ENCODE measurements at regions not wholly inside any gene's neighbourhood (a gene's known extent, or its start where the extent isn't known, plus 50 kb on each side); places are given as distances from the start of the nearest gene placed in this dataset.

GRCh38 chr3:105997466-105997799 is 128.6 kb upstream of the CBLB start:
- H3F3A ChIP-seq (replicated peaks; ENCODE audit: insufficient read depth), result peaks cover 14% of the 10 kb centered on the region
- ChIA-PET POLR2A (no interaction called here), CTCF (no interaction called here)
- no peaks in the 10 kb centered on the region for H3K9me2 ChIP-seq
- no peaks in the 10 kb centered on the region for H3K9me3 ChIP-seq
- TF ChIP-seq TEAD4 (IDR thresholded peaks at IDR 0.05; ENCODE audit: borderline replicate concordance, insufficient read depth), result no peak
- no peaks in the 10 kb centered on the region for H3K4me1 ChIP-seq (ENCODE audit: control insufficient read depth in 1 of 2, insufficient read depth in 2 of 2, low read depth in 1 of 2, low read length in 1 of 2)
- peak overlapping the region; percentile 64 for H3K4me2 ChIP-seq
- H3K36me3 ChIP-seq (replicated peaks in 1 of 2; ENCODE audit: control insufficient read depth in 1 of 2, insufficient read depth in 2 of 2, low read length in 1 of 2), result no peaks in the 10 kb centered on the region
- no peak overlapping the region for H2AFZ ChIP-seq (ENCODE audit: low read depth)
- no peaks in the 10 kb centered on the region for H4K20me1 ChIP-seq (ENCODE audit: insufficient read depth)
- DNase-seq, result no peak
- peak overlapping the region in 1 of 2 experiments; percentile 92; a peak in 2 of 4 replicates for H3K27ac ChIP-seq (ENCODE audit: low read depth in 2 of 2, low read length in 1 of 2)
- no peak overlapping the region for H3K4me3 ChIP-seq (ENCODE audit: low read depth in 2 of 2, low read length in 1 of 2)
- no peaks in the 10 kb centered on the region for H3K79me2 ChIP-seq (ENCODE audit: insufficient read depth)
- no peak overlapping the region for H3K9ac ChIP-seq
- no CpG with 5 or more reads among the region's 1 CpG for WGBS (ENCODE audit: low lambda C conversion rate)
- H3K27me3 ChIP-seq (ENCODE audit: insufficient read depth), result no peaks in the 10 kb centered on the region

- no peaks in the 10 kb centered on the region for H3K4me1 ChIP-seq (ENCODE audit: control insufficient read depth in 1 of 2, insufficient read depth in 2 of 2, low read depth in 1 of 2, low read length in 1 of 2)
- H4K20me1 ChIP-seq (ENCODE audit: insufficient read depth), result no peaks in the 10 kb centered on the region
- H3K4me2 ChIP-seq, result peak overlapping the region; percentile 64
- no peaks in the 10 kb centered on the region for H3K27me3 ChIP-seq (ENCODE audit: insufficient read depth)
- H3K9ac ChIP-seq, result peak overlapping the region; percentile 59; the same call in 1 of the 2 replicates
- no peaks in the 10 kb centered on the region for H3K36me3 ChIP-seq (replicated peaks in 1 of 2; ENCODE audit: control insufficient read depth in 1 of 2, insufficient read depth in 2 of 2, low read length in 1 of 2)
- 9% methylated on average over 3 of the region's 3 CpGs for WGBS (ENCODE audit: low lambda C conversion rate)
- H2AFZ ChIP-seq (ENCODE audit: low read depth), result peak overlapping the region; percentile 52; the same call in 1 of the 2 replicates
- POLR2A ChIA-PET, result no interaction called here
- no peaks in the 10 kb centered on the region for H3K79me2 ChIP-seq (ENCODE audit: insufficient read depth)
- H3K9me3 ChIP-seq, result no peaks in the 10 kb centered on the region
- peak overlapping the region in 1 of 2 experiments; percentile 57; a peak in 2 of 4 replicates for H3K4me3 ChIP-seq (ENCODE audit: low read depth in 2 of 2, low read length in 1 of 2)
- no peak for DNase-seq
- H3K27ac ChIP-seq (ENCODE audit: low read depth in 2 of 2, low read length in 1 of 2), result peak overlapping the region in 1 of 2 experiments; percentile 92; a peak in 2 of 4 replicates
- H3F3A ChIP-seq (replicated peaks; ENCODE audit: insufficient read depth), result peaks cover 14% of the 10 kb centered on the region
- CTCF ChIA-PET, result no interaction called here
- H3K9me2 ChIP-seq, result no peaks in the 10 kb centered on the region
- TF ChIP-seq ZBTB33 (IDR thresholded peaks at IDR 0.05; ENCODE audit: borderline replicate concordance, low read depth), result no peak
- no peak; the same call in 1 of the 2 replicates for TF ChIP-seq RXRA (IDR thresholded peaks at IDR 0.05; ENCODE audit: borderline replicate concordance, low read depth)
- TF ChIP-seq SMC3 (IDR thresholded peaks at IDR 0.05; ENCODE audit: low read depth, low read length), result no peak
- no peak for TF ChIP-seq ELF1 (IDR thresholded peaks at IDR 0.05)
- TF ChIP-seq TAF1 (IDR thresholded peaks at IDR 0.05; ENCODE audit: borderline replicate concordance, low read depth, low read length), result no peak; the same call in 1 of the 2 replicates
- no peak for TF ChIP-seq RFX5 (IDR thresholded peaks at IDR 0.05; ENCODE audit: low read length)
- TF ChIP-seq EZH2phosphoT487 (IDR thresholded peaks at IDR 0.05; ENCODE audit: borderline replicate concordance, low read depth), result no peak
- no peak for TF ChIP-seq CHD2 (IDR thresholded peaks at IDR 0.05; ENCODE audit: low read length, partially characterized antibody)
- no peak for TF ChIP-seq RCOR1 (IDR thresholded peaks at IDR 0.05; ENCODE audit: low read length)
- TF ChIP-seq MEF2A (IDR thresholded peaks at IDR 0.05; ENCODE audit: borderline replicate concordance, low read depth), result no peak
- no peak for TF ChIP-seq USF2 (IDR thresholded peaks at IDR 0.05; ENCODE audit: borderline replicate concordance, low read depth, low read length)
- TF ChIP-seq GATA2 (CRISPR knock-in tag; IDR thresholded peaks at IDR 0.05), result no peak
- TF ChIP-seq NFIC (IDR thresholded peaks at IDR 0.05; ENCODE audit: borderline replicate concordance), result peak; percentile 75
- no peak for TF ChIP-seq FOXJ3 (CRISPR knock-in tag; IDR thresholded peaks at IDR 0.05)
- TF ChIP-seq RAD21 (IDR thresholded peaks at IDR 0.05; ENCODE audit: low read length), result no peak
- peak; percentile 92 for TF ChIP-seq FOSL2 (IDR thresholded peaks at IDR 0.05; ENCODE audit: borderline replicate concordance, low read depth)
- TF ChIP-seq EP300 (IDR thresholded peaks at IDR 0.05; ENCODE audit: borderline replicate concordance in 1 of 2, low read depth in 1 of 2, low read length in 1 of 2), result peak in 1 of 2 experiments; percentile 46; a peak in 1 of 4 replicates
- TF ChIP-seq IRF3 (IDR thresholded peaks at IDR 0.05; ENCODE audit: low read depth, low read length), result no peak
- no peak for TF ChIP-seq FOXM1 (IDR thresholded peaks at IDR 0.05; ENCODE audit: low read depth)
- TF ChIP-seq TCF12 (IDR thresholded peaks at IDR 0.05), result peak; percentile 81
- peak; percentile 60 for TF ChIP-seq PBX3 (IDR thresholded peaks at IDR 0.05)
Observed at GRCh38 chr3:105997800-105998526, 129.2 kb upstream of the CBLB start.

All from SK-N-SH (cell line).